IMR-90 (cell line): ENCODE measurements at regions not wholly inside any gene's neighbourhood (a gene's known extent, or its start where the extent isn't known, plus 50 kb on each side); places are given as distances from the start of the nearest gene placed in this dataset.

Experiments used
- ATAC-seq: fragments of 200-7000 bp; cut with Tn5 transposase; 2 replicates; pipeline ENCODE4 v1.9.1; 2020; ENCODE audit warnings: low read depth, mild to moderate bottlenecking, moderate library complexity
- BruUV-seq: library from RNA; stranded (reverse); fragments of 400-500 nt; replicated peaks from 2 replicates; lab custom pipeline; 2021; lab: Mats Ljungman, UMichigan
- CTCF ChIA-PET: fragments of 300-600 bp; formaldehyde crosslinking; extraction: SDS; loops from one replicate; lab custom pipeline; 2021; ENCODE audit warnings: antibody characterized with exemption; lab: Yijun Ruan, JAX
- POLR2A ChIA-PET: fragments of 300-600 bp; sonication (Branson Sonifier 250); formaldehyde crosslinking; loops from one replicate; lab custom pipeline; 2022; ENCODE audit warnings: antibody characterized with exemption; ENCODE audit not compliant: unreplicated experiment; lab: Charles Lee
- DNase-seq: peaks from one replicate; pipeline ENCODE4 v3.0.0; 2013
- H2AFZ ChIP-seq: replicated peaks from 2 replicates; pipeline ENCODE3; 2013; ENCODE audit warnings: low read length, mild to moderate bottlenecking; ENCODE audit not compliant: poor library complexity
- H2AK5ac ChIP-seq: 2 replicates; pipeline ENCODE4 v1.6.1; 2013; ENCODE audit warnings: low read depth, low read length, inconsistent platforms
- H2AK9ac ChIP-seq: replicated peaks from 2 replicates; pipeline ENCODE3; 2013; ENCODE audit warnings: mild to moderate bottlenecking, low read depth, low read length, moderate library complexity; ENCODE audit not compliant: poor library complexity
- H2BK120ac ChIP-seq: 2 replicates; pipeline ENCODE4 v1.6.1; 2013; ENCODE audit warnings: low read depth, low read length, inconsistent platforms
- H2BK15ac ChIP-seq: 3 replicates; pipeline ENCODE4 v1.6.1; 2013; ENCODE audit warnings: low read depth, low read length, inconsistent platforms
- H2BK20ac ChIP-seq: 2 replicates; pipeline ENCODE4 v1.6.1; 2013; ENCODE audit warnings: low read depth, mild to moderate bottlenecking, inconsistent platforms, low read length, moderate library complexity
- H2BK5ac ChIP-seq: 2 replicates; pipeline ENCODE4 v1.6.1; 2013; ENCODE audit warnings: mild to moderate bottlenecking, low read depth, low read length, inconsistent platforms; ENCODE audit not compliant: poor library complexity, severe bottlenecking
- H3K14ac ChIP-seq: replicated peaks from 2 replicates; pipeline ENCODE4 v1.6.1; 2013; ENCODE audit warnings: low read depth, low read length, inconsistent platforms
- H3K18ac ChIP-seq: 2 replicates; pipeline ENCODE4 v1.6.1; 2013; ENCODE audit warnings: low read depth, low read length, control low read depth
- H3K23ac ChIP-seq: 2 replicates; pipeline ENCODE4 v1.6.1; 2013; ENCODE audit warnings: low read depth, low read length, inconsistent platforms
- H3K27ac ChIP-seq: 2 replicates; pipeline ENCODE4 v1.5.1; 2013; ENCODE audit warnings: mild to moderate bottlenecking, control low read depth, low read length; ENCODE audit not compliant: insufficient read depth
- H3K27me3 ChIP-seq: 2 replicates; pipeline ENCODE4 v1.6.1; 2013; ENCODE audit warnings: low read length; ENCODE audit not compliant: control insufficient read depth, insufficient read depth
- H3K36me3 ChIP-seq: 2 replicates; pipeline ENCODE4 v1.6.1; 2013; ENCODE audit warnings: low read length, mixed read lengths; ENCODE audit not compliant: control insufficient read depth, insufficient read depth
- H3K4ac ChIP-seq: 2 replicates; pipeline ENCODE4 v1.6.1; 2013; ENCODE audit warnings: low read depth, low read length, inconsistent platforms
- H3K4me1 ChIP-seq: 2 replicates; pipeline ENCODE4 v1.6.1; 2013; ENCODE audit warnings: low read length, mixed read lengths; ENCODE audit not compliant: control insufficient read depth, insufficient read depth
- H3K4me2 ChIP-seq: 2 replicates; pipeline ENCODE4 v1.6.1; 2013; ENCODE audit warnings: low read depth, mild to moderate bottlenecking, control low read depth, low read length, moderate library complexity
- H3K4me3 ChIP-seq: 2 replicates; pipeline ENCODE4 v1.5.1; 2013; ENCODE audit warnings: low read depth, mild to moderate bottlenecking, control low read depth, low read length, moderate library complexity; ENCODE audit not compliant: insufficient read depth
- H3K56ac ChIP-seq: 2 replicates; pipeline ENCODE4 v1.6.1; 2013; ENCODE audit warnings: low read length, inconsistent platforms; ENCODE audit not compliant: insufficient read depth; ENCODE audit errors: extremely low read depth
- H3K79me1 ChIP-seq, 2 experiments: 2 replicates each; pipeline ENCODE4 v1.6.1; 2013; ENCODE audit warnings: low read length in 2 of 2, inconsistent platforms in 1 of 2, low read depth in 1 of 2
- H3K9ac ChIP-seq: 2 replicates; pipeline ENCODE4 v1.6.1; 2013; ENCODE audit warnings: low read depth, low read length, control low read depth
- H3K9me1 ChIP-seq: 2 replicates; pipeline ENCODE4 v1.6.1; 2013; ENCODE audit warnings: low read length, inconsistent platforms; ENCODE audit not compliant: insufficient read depth
- H3K9me3 ChIP-seq: 2 replicates; pipeline ENCODE4 v1.6.1; 2013; ENCODE audit warnings: low read length; ENCODE audit not compliant: control insufficient read depth, insufficient read depth
- H4K20me1 ChIP-seq: 2 replicates; pipeline ENCODE4 v1.6.1; 2013; ENCODE audit warnings: low read length, inconsistent platforms; ENCODE audit not compliant: insufficient read depth
- H4K5ac ChIP-seq: 2 replicates; pipeline ENCODE4 v1.6.1; 2013; ENCODE audit warnings: mild to moderate bottlenecking, low read depth, low read length, control low read depth
- H4K8ac ChIP-seq, 2 experiments: 2 replicates each; pipeline ENCODE4 v1.6.1; 2013; ENCODE audit warnings: low read depth in 2 of 2, low read length in 2 of 2, control low read depth in 1 of 2, inconsistent platforms in 1 of 2
- H4K91ac ChIP-seq: 2 replicates; pipeline ENCODE4 v1.6.1; 2013; ENCODE audit warnings: low read depth, low read length, inconsistent platforms; ENCODE audit not compliant: insufficient read depth
- BHLHE40 ChIP-seq: fragments of 150-350 bp; IDR thresholded peaks from 2 replicates; pipeline ENCODE4 v1.6.1; 2016; ENCODE audit warnings: mild to moderate bottlenecking, low read depth, low read length
- CEBPB ChIP-seq: IDR thresholded peaks from 2 replicates; pipeline ENCODE4 v1.6.1; 2012; ENCODE audit warnings: low read depth, low read length, improper control_type of control experiment
- CHD1 ChIP-seq: IDR thresholded peaks from 2 replicates; pipeline ENCODE4 v1.6.1; 2012; ENCODE audit warnings: low read depth, low read length, improper control_type of control experiment
- CTCF ChIP-seq: conservative IDR thresholded peaks from 2 replicates; pipeline ENCODE4 v1.5.1; 2012; ENCODE audit warnings: mild to moderate bottlenecking, low read depth, low read length, improper control_type of control experiment
- ELK1 ChIP-seq: fragments of 150-350 bp; IDR thresholded peaks from 2 replicates; pipeline ENCODE4 v1.6.1; 2016; ENCODE audit warnings: low read depth, mild to moderate bottlenecking, low read length, moderate library complexity, borderline replicate concordance
- FOS ChIP-seq: fragments of 150-350 bp; IDR thresholded peaks from 2 replicates; pipeline ENCODE4 v1.6.1; 2016; ENCODE audit warnings: low read depth, low read length
- MAFK ChIP-seq: IDR thresholded peaks from 2 replicates; pipeline ENCODE4 v1.6.1; 2012; ENCODE audit warnings: low read depth, low read length, improper control_type of control experiment
- MAZ ChIP-seq: IDR thresholded peaks from 2 replicates; pipeline ENCODE4 v1.6.1; 2012; ENCODE audit warnings: low read depth, mild to moderate bottlenecking, low read length, improper control_type of control experiment, moderate library complexity, borderline replicate concordance
- MXI1 ChIP-seq: IDR thresholded peaks from 2 replicates; pipeline ENCODE4 v1.6.1; 2012; ENCODE audit warnings: low read depth, mild to moderate bottlenecking, low read length, moderate library complexity, borderline replicate concordance
- NFE2L2 ChIP-seq: fragments of 150-350 bp; IDR thresholded peaks from 2 replicates; pipeline ENCODE4 v1.6.1; 2016; ENCODE audit warnings: low read depth, mild to moderate bottlenecking, low read length
- POLR2A ChIP-seq: IDR thresholded peaks from 2 replicates; pipeline ENCODE4 v1.6.1; 2012; ENCODE audit warnings: mild to moderate bottlenecking, low read depth, low read length
- RAD21 ChIP-seq: IDR thresholded peaks from 2 replicates; pipeline ENCODE4 v1.6.1; 2012; ENCODE audit warnings: low read length, improper control_type of control experiment
- RCOR1 ChIP-seq: IDR thresholded peaks from 2 replicates; pipeline ENCODE4 v1.6.1; 2012; ENCODE audit warnings: mild to moderate bottlenecking, low read length, improper control_type of control experiment; ENCODE audit not compliant: insufficient replicate concordance
- RFX5 ChIP-seq: IDR thresholded peaks from 2 replicates; pipeline ENCODE4 v1.8.0; 2012; ENCODE audit warnings: low read depth, mild to moderate bottlenecking, low read length, moderate library complexity
- SMC3 ChIP-seq: fragments of 150-350 bp; IDR thresholded peaks from 2 replicates; pipeline ENCODE4 v1.6.1; 2016; ENCODE audit warnings: low read depth, mild to moderate bottlenecking, antibody characterized with exemption, low read length, moderate library complexity
- WGBS, 2 experiments: methylation state at CpG; one replicate each; pipeline versions ENCODE4 v1.1.5 to v1.1.7; 2013; ENCODE audit warnings: missing lambda C conversion rate in 2 of 2; ENCODE audit not compliant: insufficient read length in 1 of 2; ENCODE audit errors: extremely low coverage in 2 of 2; 5-methylcytosine and 5-hydroxymethylcytosine counted together
- dilution Hi-C: fragments of 300-500 bp; cut with HindIII; formaldehyde crosslinking; loops from one replicate; pipeline ENCODE4 v1.14.3; 2018; ENCODE audit warnings: low sequenced_read_pairs; ENCODE audit not compliant: unreplicated experiment
- in situ Hi-C: fragments of 300-500 bp; cut with MboI; formaldehyde crosslinking; loops from 3 replicates; pipeline ENCODE4 v1.14.3; 2019; ENCODE audit warnings: low sequenced_read_pairs, inconsistent platforms, mixed read lengths
- intact Hi-C: fragments of 100-400 bp; cut with micrococcal nuclease; formaldehyde crosslinking; loops from 2 replicates; pipeline ENCODE4 v1.10.0; 2022
- TF ChIP-seq, protein P1 (sequence below): fragments of 150-350 bp; IDR thresholded peaks from 2 replicates; pipeline ENCODE4 v1.6.1; 2017; ENCODE audit warnings: mild to moderate bottlenecking, antibody characterized with exemption, low read length, low read depth

DNA sequence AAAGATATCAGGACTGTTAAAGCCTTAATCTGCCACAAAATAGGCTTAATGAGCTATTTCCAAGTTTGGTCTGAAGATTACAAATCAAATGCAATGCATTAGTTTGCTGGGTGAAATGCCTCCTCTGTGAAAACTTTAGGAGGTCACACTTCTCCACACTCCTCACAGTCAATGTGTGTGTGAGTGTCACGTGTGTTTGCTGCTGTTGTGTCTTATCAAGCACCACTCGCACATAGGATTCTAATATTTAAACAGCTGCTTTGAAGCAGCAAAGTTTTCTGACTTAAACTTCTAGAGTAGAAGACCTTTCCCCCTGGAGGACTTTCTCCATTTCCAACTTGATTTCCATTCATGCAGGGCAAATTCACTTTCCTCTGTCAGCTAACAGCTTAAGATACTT is 203.2 kb upstream of the PEX5L start:
- H3K4ac ChIP-seq: no peak overlapping the region
- H4K20me1 ChIP-seq: no peaks in the 10 kb centered on the region
- in situ Hi-C loops: no loop called here
- no peaks in the 10 kb centered on the region for H3K4me1 ChIP-seq
- H2AFZ ChIP-seq: no peak overlapping the region
- no peak overlapping the region for H2BK15ac ChIP-seq
- no peak overlapping the region for H4K5ac ChIP-seq
- H3K9me3 ChIP-seq: peaks cover 8% of the 10 kb centered on the region
- H3K36me3 ChIP-seq: no peaks in the 10 kb centered on the region
- TF ChIP-seq POLR2A: no peak
- no peak for TF ChIP-seq MAZ
- TF ChIP-seq CEBPB: no peak
- no peak for TF ChIP-seq ELK1
- no peak for TF ChIP-seq RAD21
- TF ChIP-seq SMC3: no peak
- TF ChIP-seq CTCF: no peak
- TF ChIP-seq RCOR1: no peak
- TF ChIP-seq RFX5: no peak
- no peak for TF ChIP-seq MAFK
- TF ChIP-seq MXI1: no peak
- TF ChIP-seq, protein P1, sequence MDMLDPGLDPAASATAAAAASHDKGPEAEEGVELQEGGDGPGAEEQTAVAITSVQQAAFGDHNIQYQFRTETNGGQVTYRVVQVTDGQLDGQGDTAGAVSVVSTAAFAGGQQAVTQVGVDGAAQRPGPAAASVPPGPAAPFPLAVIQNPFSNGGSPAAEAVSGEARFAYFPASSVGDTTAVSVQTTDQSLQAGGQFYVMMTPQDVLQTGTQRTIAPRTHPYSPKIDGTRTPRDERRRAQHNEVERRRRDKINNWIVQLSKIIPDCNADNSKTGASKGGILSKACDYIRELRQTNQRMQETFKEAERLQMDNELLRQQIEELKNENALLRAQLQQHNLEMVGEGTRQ: no peak
- TF ChIP-seq CHD1: no peak
- TF ChIP-seq FOS: no peak
- TF ChIP-seq BHLHE40: no peak
- TF ChIP-seq NFE2L2: no peak
- WGBS, 2 experiments: no CpG with 5 or more reads among the region's 2 CpGs
- no TSS peak for BruUV-seq
- H3K56ac ChIP-seq: no peak overlapping the region
- no peak overlapping the region for H2BK20ac ChIP-seq
- dilution Hi-C loops: no loop called here
- H3K9ac ChIP-seq: no peak overlapping the region
- no peak overlapping the region for H4K8ac ChIP-seq
- H3K14ac ChIP-seq: no peak overlapping the region
- no peak overlapping the region for H3K18ac ChIP-seq
- no peaks in the 10 kb centered on the region for H3K79me1 ChIP-seq
- H4K91ac ChIP-seq: no peak overlapping the region
- ATAC-seq: no peak
- no peaks in the 10 kb centered on the region for H3K9me1 ChIP-seq
- no peak overlapping the region for H3K4me2 ChIP-seq
- no peak overlapping the region for H2BK5ac ChIP-seq
- H3K23ac ChIP-seq: no peak overlapping the region
- no peak overlapping the region for H2AK5ac ChIP-seq
- no peak overlapping the region for H2BK120ac ChIP-seq
- CTCF ChIA-PET: no interaction called here
- no peak for DNase-seq
- H3K27me3 ChIP-seq: no peaks in the 10 kb centered on the region
- POLR2A ChIA-PET: no interaction called here
- intact Hi-C loops: no loop called here
- H3K4me3 ChIP-seq: no peak overlapping the region
- H3K27ac ChIP-seq: no peak overlapping the region
- no peak overlapping the region for H2AK9ac ChIP-seq
